K562 (cell line): ENCODE measurements at regions not wholly inside any gene's neighbourhood (a gene's known extent, or its start where the extent isn't known, plus 50 kb on each side); places are given as distances from the start of the nearest gene placed in this dataset.

Experiments used
- ATAC-seq: fragments of 200-7000 bp; cut with Tn5 transposase; 3 replicates; pipeline ENCODE4 v1.9.1; 2020; ENCODE audit warnings: moderate library complexity
- BruUV-seq: library from RNA; stranded (reverse); fragments of 400-500 nt; replicated peaks from 2 replicates; lab custom pipeline; 2021; lab: Mats Ljungman, UMichigan
- CTCF ChIA-PET: fragments of 300-600 bp; formaldehyde crosslinking; extraction: SDS; loops from one replicate; lab custom pipeline; 2021; ENCODE audit warnings: low intra/inter-chr PET ratio; lab: Yijun Ruan, JAX
- POLR2A ChIA-PET: fragments of 300-600, 350-650 bp; sonication (Branson Sonifier 250); formaldehyde crosslinking; extraction: SDS; loops from one replicate; lab custom pipeline; 2021; ENCODE audit warnings: antibody characterized with exemption, inconsistent platforms; lab: Yijun Ruan, JAX
- DNase-seq, 4 experiments: peaks; one replicate each; pipeline versions ENCODE4 v3.0.0 to v3.0.0-alpha.2; 2011 to 2018; ENCODE audit warnings: low spot score in 3 of 4, mixed read lengths in 3 of 4; ENCODE audit errors: extremely low read depth in 1 of 4
- FAIRE-seq: peaks from 2 replicates; lab custom pipeline; 2011; peaks lifted over from hg19 to GRCh38; lab: Jason Lieb, UNC
- H2AFZ ChIP-seq: 2 replicates; pipeline ENCODE4 v1.6.0; 2011; ENCODE audit warnings: low read depth, low read length, control low read depth, inconsistent platforms
- H3K27ac ChIP-seq: fragments of 200-600 bp; 3 replicates; pipeline ENCODE4 v1.8.0; 2011; ENCODE audit warnings: low read depth, mild to moderate bottlenecking, control low read depth, inconsistent platforms, low read length, moderate library complexity, mixed read lengths; ENCODE audit errors: extremely low read depth
- H3K27me3 ChIP-seq, 2 experiments: fragments of 300-600 bp in 1 of 2; 2 replicates in 1 of 2; 3 replicates in 1 of 2; pipeline versions ENCODE4 v1.6.0 to v1.8.0; 2011; ENCODE audit warnings: inconsistent platforms in 2 of 2, low read length in 2 of 2, mild to moderate bottlenecking in 1 of 2, mixed read lengths in 1 of 2, moderate library complexity in 1 of 2; ENCODE audit not compliant: control insufficient read depth in 2 of 2, insufficient read depth in 2 of 2
- H3K36me3 ChIP-seq: fragments of 300-600 bp; 3 replicates; pipeline ENCODE4 v1.8.0; 2011; ENCODE audit warnings: mild to moderate bottlenecking, low read length, inconsistent platforms; ENCODE audit not compliant: control insufficient read depth, insufficient read depth
- H3K4me1 ChIP-seq, 2 experiments: fragments of 200-600 bp in 1 of 2; replicated peaks in 1 of 2; 2 replicates in 1 of 2; 3 replicates in 1 of 2; pipeline versions ENCODE4 v1.5.1 to v1.8.0; 2011; ENCODE audit warnings: inconsistent platforms in 2 of 2, low read length in 2 of 2, mild to moderate bottlenecking in 1 of 2, mixed read lengths in 1 of 2, moderate library complexity in 1 of 2; ENCODE audit not compliant: control insufficient read depth in 2 of 2, insufficient read depth in 2 of 2
- H3K4me2 ChIP-seq: 2 replicates; pipeline ENCODE4 v1.6.1; 2011; ENCODE audit warnings: low read length, control low read depth, inconsistent platforms, mixed read lengths; ENCODE audit not compliant: insufficient read depth
- H3K4me3 ChIP-seq: fragments of 200-600 bp; sonication (generic), shearing (Covaris generic); 2 replicates; pipeline ENCODE4 v1.5.1; 2016; ENCODE audit warnings: control low read depth, inconsistent platforms
- H3K79me2 ChIP-seq: fragments of 200-600 bp; 3 replicates; pipeline ENCODE4 v1.8.0; 2011; ENCODE audit warnings: low read length, inconsistent platforms; ENCODE audit not compliant: control insufficient read depth, insufficient read depth
- H3K9ac ChIP-seq, 2 experiments: 2 replicates each; pipeline versions ENCODE4 v1.6.0 to v1.6.1; 2011; ENCODE audit warnings: low read depth in 2 of 2, low read length in 2 of 2, control low read depth in 1 of 2, inconsistent platforms in 1 of 2, mild to moderate bottlenecking in 1 of 2, mixed read lengths in 1 of 2; ENCODE audit not compliant: insufficient read depth in 1 of 2
- H3K9me1 ChIP-seq: one replicate; pipeline ENCODE4 v1.6.0; 2011; ENCODE audit warnings: inconsistent platforms, mild to moderate bottlenecking, low read length, moderate library complexity; ENCODE audit not compliant: control insufficient read depth, insufficient read depth
- H3K9me3 ChIP-seq: replicated peaks from 2 replicates; pipeline ENCODE4 v1.5.1; 2011; ENCODE audit warnings: low read depth, low read length, inconsistent platforms; ENCODE audit not compliant: control insufficient read depth, insufficient read depth
- H4K20me1 ChIP-seq: replicated peaks from 2 replicates; pipeline ENCODE4 v1.6.1; 2011; ENCODE audit warnings: low read length, inconsistent platforms, mixed read lengths; ENCODE audit not compliant: control insufficient read depth, insufficient read depth
- ARID3A ChIP-seq: IDR thresholded peaks from 2 replicates; pipeline ENCODE4 v1.6.1; 2012; ENCODE audit warnings: low read depth, low read length, improper control_type of control experiment, borderline replicate concordance
- CREB3 ChIP-seq: fragments of 450-650 bp; conservative IDR thresholded peaks from 2 replicates; pipeline ENCODE4 v1.6.1; 2016; ENCODE audit warnings: missing genetic modification characterization, low read depth, mild to moderate bottlenecking, missing compliant biosample characterization, moderate library complexity
- DPF2 ChIP-seq: fragments of 450-650 bp; IDR thresholded peaks from 2 replicates; pipeline ENCODE4 v1.6.1; 2016
- E2F1 ChIP-seq: sonication (generic); formaldehyde crosslinking; IDR thresholded peaks from 2 replicates; pipeline ENCODE4 v1.8.1; 2023; ENCODE audit warnings: mild to moderate bottlenecking, missing genetic modification reagents, moderate library complexity
- GTF2F1 ChIP-seq: IDR thresholded peaks from 2 replicates; pipeline ENCODE4 v1.6.1; 2011; ENCODE audit warnings: low read depth, low read length, improper control_type of control experiment
- MCM5 ChIP-seq: fragments of 450-650 bp; IDR thresholded peaks from 2 replicates; pipeline ENCODE4 v1.6.1; 2016; ENCODE audit warnings: low read depth
- MTF1 ChIP-seq: fragments of 250-450 bp; sonication (Bioruptor Pico); IDR thresholded peaks from 2 replicates; pipeline ENCODE4 v1.9.0; 2021; ENCODE audit warnings: moderate library complexity, mild to moderate bottlenecking, inconsistent platforms, borderline replicate concordance
- NFE2 ChIP-seq: IDR thresholded peaks from 2 replicates; pipeline ENCODE4 v1.6.1; 2014; ENCODE audit warnings: antibody characterized with exemption, low read depth
- NONO ChIP-seq, 2 experiments: fragments of 200-400 bp in 1 of 2; fragments of 450-650 bp in 1 of 2; formaldehyde crosslinking in 1 of 2; IDR thresholded peaks; 2 replicates each; pipeline ENCODE4 v1.6.1; 2017; ENCODE audit warnings: low read depth in 2 of 2, mild to moderate bottlenecking in 2 of 2, moderate library complexity in 2 of 2, low read length in 1 of 2
- RBM25 ChIP-seq: fragments of 200-400 bp; formaldehyde crosslinking; IDR thresholded peaks from 2 replicates; pipeline ENCODE4 v1.6.1; 2018; ENCODE audit warnings: low read length, low read depth, moderate library complexity; ENCODE audit not compliant: severe bottlenecking
- ZBTB8A ChIP-seq: fragments of 450-650 bp; IDR thresholded peaks from 2 replicates; pipeline ENCODE4 v1.6.1; 2018; ENCODE audit warnings: mild to moderate bottlenecking, moderate library complexity; ENCODE audit not compliant: partially characterized antibody
- ZNF174 ChIP-seq: fragments of 250-450 bp; sonication (Bioruptor Pico); IDR thresholded peaks from 2 replicates; pipeline ENCODE4 v1.4.0; 2020; ENCODE audit warnings: mild to moderate bottlenecking
- ZNF561 ChIP-seq: fragments of 450-650 bp; formaldehyde crosslinking; conservative IDR thresholded peaks from 2 replicates; pipeline ENCODE4 v1.4.0; 2020; ENCODE audit warnings: mild to moderate bottlenecking, moderate library complexity
- ZNF695 ChIP-seq: fragments of 450-650 bp; formaldehyde crosslinking; IDR thresholded peaks from 2 replicates; pipeline ENCODE4 v1.4.0; 2020; ENCODE audit warnings: mild to moderate bottlenecking, moderate library complexity
- ZNF778 ChIP-seq: fragments of 450-650 bp; formaldehyde crosslinking; IDR thresholded peaks from 2 replicates; pipeline ENCODE4 v1.4.0; 2020; ENCODE audit warnings: mild to moderate bottlenecking, moderate library complexity
- WGBS: fragments of 100-300 bp; shearing (Covaris generic); methylation state at CpG from one replicate; pipeline ENCODE4 v1.1.6; 2016; ENCODE audit warnings: low coverage, mixed read lengths; ENCODE audit not compliant: insufficient coverage; ENCODE audit errors: missing lambda C conversion rate; 5-methylcytosine and 5-hydroxymethylcytosine counted together
- in situ Hi-C: fragments of 300-500 bp; cut with MboI; formaldehyde crosslinking; loops from 4 replicates; pipeline ENCODE4 v1.15.0; 2018; ENCODE audit warnings: inconsistent platforms, mixed read lengths
- intact Hi-C: fragments of 100-400 bp; cut with micrococcal nuclease; formaldehyde crosslinking; loops from 2 replicates; pipeline ENCODE4 v1.14.2; 2022

- Histone ChIP-seq H3K9me1 (no peaks in the 10 kb centered on the region), H2AFZ (no peak overlapping the region), H4K20me1 (no peaks in the 10 kb centered on the region)
- 0% methylated on average over 1 of the region's 2 CpGs for WGBS
- DNase-seq = no peak
- TF ChIP-seq ZBTB8A (no peak), NFE2 (no peak), ARID3A (no peak), NONO (IDR thresholded peaks at IDR 0.05; ENCODE audit: low read depth in 2 of 2, low read length in 1 of 2) (no peak), GTF2F1 (no peak), CREB3 (tag) (no peak), E2F1 (no peak), RBM25 (no peak), DPF2 (no peak), MTF1 (CRISPR knock-in tag) (no peak), ZNF778 (CRISPR knock-in tag) (no peak), MCM5 (no peak), ZNF174 (CRISPR knock-in tag) (no peak), ZNF561 (CRISPR knock-in tag) (no peak), ZNF695 (CRISPR knock-in tag) (no peak)
- TF ChIP-seq, all 486 proteins: peak for 0
- BruUV-seq = no TSS peak
- Histone ChIP-seq H3K27ac (no peak overlapping the region), H3K4me1 (no peaks in the 10 kb centered on the region), H3K36me3 (no peaks in the 10 kb centered on the region), H3K27me3 (peaks cover 0 to 8% of the 10 kb centered on the region in 2 experiments; a peak in 3 of 5 replicates), H3K4me3 (no peak overlapping the region), H3K9ac (no peak overlapping the region), H3K79me2 (no peaks in the 10 kb centered on the region), H3K4me2 (no peak overlapping the region), H3K9me3 (no peaks in the 10 kb centered on the region)
- intact Hi-C loops = no loop called here
- FAIRE-seq (no peak), ATAC-seq (no peak)
- in situ Hi-C loops = no loop called here
- ChIA-PET POLR2A (interaction anchor here (0.8 kb wide), 1 partner anchor 112 kb away, joined by 3 read pairs; no protein-coding TSS in a partner anchor), CTCF (no interaction called here)
Observed at GRCh38 chr11:45715418-45715817, 50.0 kb upstream of the CHST1 start.
